GM03348 (cell line): ENCODE measurements at regions not wholly inside any gene's neighbourhood (a gene's known extent, or its start where the extent isn't known, plus 50 kb on each side); places are given as distances from the start of the nearest gene placed in this dataset.
"Not testable (repeated sequence)": the region's sequence is repeated elsewhere in the genome, so short reads cannot be mapped to it uniquely, and the experiment has no call there.

Source experiments
- DNase-seq: peaks from one replicate; pipeline ENCODE4 v3.0.0; 2012; ENCODE audit warnings: low spot score

GRCh38 chr1:233435622-233436021 lies 108.1 kb downstream of the MAP3K21 start:
- DNase-seq, result no peak

GRCh38 chr1:233439721-233440120 lies 112.2 kb downstream of the MAP3K21 start:
- DNase-seq, result no peak

- DNase-seq, result peak; percentile 76
These were observed 113.5 kb downstream of the MAP3K21 start for GRCh38 chr1:233440951-233441401.

- DNase-seq, result no peak
These were observed 114.7 kb downstream of the MAP3K21 start for GRCh38 chr1:233442026-233442780.

GRCh38 chr1:233443040-233443760 lies 115.7 kb downstream of the MAP3K21 start:
- DNase-seq, result no peak

GRCh38 chr1:233444484-233444883 lies 117.0 kb downstream of the MAP3K21 start:
- no peak for DNase-seq

GRCh38 chr1:233445737-233446136 lies 118.2 kb downstream of the MAP3K21 start:
- DNase-seq, result no peak

- no peak for DNase-seq
These were observed 119.4 kb downstream of the MAP3K21 start for GRCh38 chr1:233446935-233447334.

- no peak for DNase-seq
These were observed 120.7 kb downstream of the MAP3K21 start for GRCh38 chr1:233448109-233448689.

- no peak for DNase-seq
These were observed 125.2 kb downstream of the MAP3K21 start for GRCh38 chr1:233452724-233453123.

- DNase-seq, result no peak
These were observed 126.1 kb downstream of the MAP3K21 start for GRCh38 chr1:233453433-233454200.

- no peak for DNase-seq
These were observed 132.0 kb downstream of the MAP3K21 start for GRCh38 chr1:233459470-233459945.

GRCh38 chr1:233459968-233460367 lies 132.4 kb downstream of the MAP3K21 start:
- no peak for DNase-seq

GRCh38 chr1:233460692-233461091 lies 133.2 kb downstream of the MAP3K21 start:
- DNase-seq, result no peak

- DNase-seq, result no peak
These were observed 134.3 kb downstream of the MAP3K21 start for GRCh38 chr1:233461847-233462246.

- no peak for DNase-seq
These were observed 135.8 kb downstream of the MAP3K21 start for GRCh38 chr1:233463333-233463732.

- DNase-seq, result no peak
These were observed 138.3 kb downstream of the MAP3K21 start for GRCh38 chr1:233465745-233466343.

- DNase-seq, result no peak
These were observed 143.0 kb upstream of the KCNK1 start for GRCh38 chr1:233470741-233471499.

GRCh38 chr1:233471851-233472250 lies 142.1 kb upstream of the KCNK1 start:
- DNase-seq, result not testable (repeated sequence)

- not testable (repeated sequence) for DNase-seq
These were observed 141.1 kb upstream of the KCNK1 start for GRCh38 chr1:233472796-233473195.
